ENCODE measurements at regions not wholly inside any gene's neighbourhood (a gene's known extent, or its start where the extent isn't known, plus 50 kb on each side); places are given as distances from the start of the nearest gene placed in this dataset.

DNA sequence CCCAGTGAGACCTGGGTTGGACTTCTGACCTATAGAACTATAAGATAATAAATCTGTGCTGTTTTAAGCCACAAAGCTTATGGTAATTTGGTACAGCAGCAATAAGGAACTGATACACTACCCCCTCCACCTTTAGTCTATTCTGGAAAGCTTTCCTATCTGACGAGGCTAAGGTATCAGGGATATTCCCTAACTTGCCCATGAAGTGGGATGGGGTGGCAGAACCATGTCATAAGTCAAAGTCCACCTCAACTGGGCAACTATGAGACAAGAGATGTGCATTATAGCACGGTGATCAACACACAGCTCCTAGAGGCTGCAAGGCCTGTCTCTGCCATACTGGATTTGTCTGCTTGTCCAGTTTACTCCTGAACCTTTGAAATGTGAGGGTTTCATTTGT lies 146.8 kb upstream of the RAD23B start:
- H3K4me3 ChIP-seq (ENCODE audit: low read depth, low read length), result no peak overlapping the region
- TF ChIP-seq, protein P1, sequence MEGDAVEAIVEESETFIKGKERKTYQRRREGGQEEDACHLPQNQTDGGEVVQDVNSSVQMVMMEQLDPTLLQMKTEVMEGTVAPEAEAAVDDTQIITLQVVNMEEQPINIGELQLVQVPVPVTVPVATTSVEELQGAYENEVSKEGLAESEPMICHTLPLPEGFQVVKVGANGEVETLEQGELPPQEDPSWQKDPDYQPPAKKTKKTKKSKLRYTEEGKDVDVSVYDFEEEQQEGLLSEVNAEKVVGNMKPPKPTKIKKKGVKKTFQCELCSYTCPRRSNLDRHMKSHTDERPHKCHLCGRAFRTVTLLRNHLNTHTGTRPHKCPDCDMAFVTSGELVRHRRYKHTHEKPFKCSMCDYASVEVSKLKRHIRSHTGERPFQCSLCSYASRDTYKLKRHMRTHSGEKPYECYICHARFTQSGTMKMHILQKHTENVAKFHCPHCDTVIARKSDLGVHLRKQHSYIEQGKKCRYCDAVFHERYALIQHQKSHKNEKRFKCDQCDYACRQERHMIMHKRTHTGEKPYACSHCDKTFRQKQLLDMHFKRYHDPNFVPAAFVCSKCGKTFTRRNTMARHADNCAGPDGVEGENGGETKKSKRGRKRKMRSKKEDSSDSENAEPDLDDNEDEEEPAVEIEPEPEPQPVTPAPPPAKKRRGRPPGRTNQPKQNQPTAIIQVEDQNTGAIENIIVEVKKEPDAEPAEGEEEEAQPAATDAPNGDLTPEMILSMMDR (conservative IDR thresholded peaks at IDR 0.05; ENCODE audit: low read depth, low read length), result no peak
- no peak for DNase-seq (ENCODE audit: low read depth)

DNA sequence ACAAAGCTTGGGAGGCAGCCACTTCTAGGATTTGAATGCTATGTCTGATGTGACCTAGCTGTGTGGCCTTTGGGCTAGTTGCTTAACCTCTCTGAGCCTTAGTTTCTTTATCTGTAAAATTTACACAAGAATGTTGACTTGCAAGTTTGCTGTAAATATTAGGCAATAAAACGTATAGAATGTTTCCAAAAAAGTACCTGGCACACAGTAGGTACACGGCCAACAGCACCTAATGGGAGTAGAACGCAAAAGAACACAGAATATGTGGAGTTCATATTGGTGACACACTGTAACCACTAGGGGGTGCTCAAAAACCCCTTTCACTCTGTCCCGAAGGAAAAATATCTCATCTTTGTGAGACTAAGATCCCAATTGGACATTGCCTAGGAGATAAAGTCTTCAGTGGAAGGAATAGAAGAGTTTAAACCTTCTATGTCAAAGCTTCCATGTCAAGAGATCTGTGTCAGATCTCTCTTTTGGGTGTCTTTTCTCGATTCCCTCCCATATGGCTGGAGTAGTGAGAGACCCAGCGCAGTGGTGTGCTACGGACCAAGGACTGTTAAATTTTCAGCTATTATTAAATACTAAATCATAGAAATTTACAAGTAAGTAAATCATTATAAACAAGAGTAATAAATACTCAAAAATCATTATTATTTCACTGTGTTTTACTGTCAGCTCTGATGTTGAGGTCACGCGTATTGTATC lies 145.4 kb upstream of the RAD23B start:
- no peak overlapping the region for H3K4me3 ChIP-seq (ENCODE audit: low read depth, low read length)
- TF ChIP-seq, protein P1 (conservative IDR thresholded peaks at IDR 0.05; ENCODE audit: low read depth, low read length), result peak; percentile 69
- DNase-seq (ENCODE audit: low read depth), result peak; percentile 53

DNA sequence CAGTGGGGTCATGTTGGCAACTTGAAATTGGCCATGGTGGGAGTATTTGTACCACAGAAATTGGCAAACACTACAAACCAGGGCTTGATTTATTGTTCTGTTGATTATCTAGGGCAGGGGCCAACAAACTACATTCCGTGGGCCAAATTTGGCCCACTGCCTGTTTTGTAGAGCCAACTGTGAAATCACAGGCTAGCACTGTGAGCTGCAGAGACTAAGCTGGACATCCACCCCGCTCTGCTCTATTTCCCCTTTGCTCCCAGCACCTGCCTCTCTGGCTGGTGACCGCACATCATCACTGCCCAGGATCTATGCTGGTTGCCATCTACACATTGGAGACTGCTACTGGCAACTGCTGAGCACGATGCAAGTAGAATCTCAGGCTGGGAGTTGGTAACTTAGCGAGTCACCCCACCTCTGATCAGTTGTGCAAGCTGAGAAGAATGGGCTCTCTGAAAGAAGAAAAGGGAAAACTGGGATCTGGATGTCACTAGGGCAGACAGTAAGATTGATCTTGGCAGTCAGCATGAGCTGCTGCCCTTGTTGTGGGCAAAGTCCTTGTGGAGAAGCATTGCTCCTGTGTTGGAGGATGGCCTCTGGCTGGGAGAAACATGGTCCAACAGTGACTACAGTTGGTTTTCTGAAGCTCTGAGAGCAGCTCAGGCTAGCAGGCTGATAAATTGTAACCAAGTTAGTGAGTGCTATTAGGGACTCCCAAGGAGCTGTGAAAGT lies 144.7 kb upstream of the RAD23B start:
- DNase-seq (ENCODE audit: low read depth), result peak; percentile 12
- TF ChIP-seq, protein P1 (conservative IDR thresholded peaks at IDR 0.05; ENCODE audit: low read depth, low read length), result no peak
- H3K4me3 ChIP-seq (ENCODE audit: low read depth, low read length), result no peak overlapping the region

DNA sequence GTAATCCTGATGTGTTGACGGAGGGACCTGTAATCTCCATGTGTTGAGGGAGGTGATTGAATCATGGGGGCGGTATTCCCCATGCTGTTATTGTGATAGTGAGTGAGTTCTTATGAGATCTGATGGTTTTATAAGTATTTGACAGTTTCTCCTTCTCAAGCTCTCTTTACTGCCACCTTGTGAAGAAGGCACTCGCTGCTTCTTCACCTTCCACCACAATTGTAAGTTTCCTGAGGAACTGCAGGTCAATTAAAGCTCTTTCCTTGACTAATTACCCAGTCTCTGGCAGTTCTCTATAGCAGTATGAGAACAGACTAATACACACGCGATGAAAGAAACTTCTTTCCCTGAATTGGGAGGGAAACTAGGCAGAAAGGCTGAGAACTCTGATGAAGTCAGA lies 141.1 kb upstream of the RAD23B start:
- TF ChIP-seq, protein P1 (conservative IDR thresholded peaks at IDR 0.05; ENCODE audit: low read depth, low read length), result peak; percentile 67
- no peak overlapping the region for H3K4me3 ChIP-seq (ENCODE audit: low read depth, low read length)
- DNase-seq (ENCODE audit: low read depth), result peak; percentile 68

DNA sequence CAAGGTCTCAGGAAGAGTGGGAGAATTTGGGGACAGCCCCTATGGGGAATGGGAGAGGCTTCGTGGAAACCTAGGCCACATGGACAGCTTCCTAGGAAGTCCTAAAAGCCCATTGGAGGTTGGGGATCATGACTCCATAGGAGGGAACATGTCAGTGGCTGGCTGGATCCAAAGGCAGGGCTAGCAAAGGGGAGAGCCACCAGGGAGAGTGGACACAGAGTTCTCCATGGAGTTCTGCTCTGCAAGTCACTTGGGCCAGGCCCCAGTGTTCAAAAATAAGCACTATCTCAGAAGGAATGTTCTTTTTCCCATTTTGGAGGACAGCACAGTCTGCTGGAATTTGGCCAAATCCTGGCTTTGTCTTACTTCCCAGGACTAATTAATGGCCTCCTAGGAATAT lies 140.6 kb upstream of the RAD23B start:
- TF ChIP-seq, protein P1 (conservative IDR thresholded peaks at IDR 0.05; ENCODE audit: low read depth, low read length), result no peak
- DNase-seq (ENCODE audit: low read depth), result no peak
- no peak overlapping the region for H3K4me3 ChIP-seq (ENCODE audit: low read depth, low read length)

DNA sequence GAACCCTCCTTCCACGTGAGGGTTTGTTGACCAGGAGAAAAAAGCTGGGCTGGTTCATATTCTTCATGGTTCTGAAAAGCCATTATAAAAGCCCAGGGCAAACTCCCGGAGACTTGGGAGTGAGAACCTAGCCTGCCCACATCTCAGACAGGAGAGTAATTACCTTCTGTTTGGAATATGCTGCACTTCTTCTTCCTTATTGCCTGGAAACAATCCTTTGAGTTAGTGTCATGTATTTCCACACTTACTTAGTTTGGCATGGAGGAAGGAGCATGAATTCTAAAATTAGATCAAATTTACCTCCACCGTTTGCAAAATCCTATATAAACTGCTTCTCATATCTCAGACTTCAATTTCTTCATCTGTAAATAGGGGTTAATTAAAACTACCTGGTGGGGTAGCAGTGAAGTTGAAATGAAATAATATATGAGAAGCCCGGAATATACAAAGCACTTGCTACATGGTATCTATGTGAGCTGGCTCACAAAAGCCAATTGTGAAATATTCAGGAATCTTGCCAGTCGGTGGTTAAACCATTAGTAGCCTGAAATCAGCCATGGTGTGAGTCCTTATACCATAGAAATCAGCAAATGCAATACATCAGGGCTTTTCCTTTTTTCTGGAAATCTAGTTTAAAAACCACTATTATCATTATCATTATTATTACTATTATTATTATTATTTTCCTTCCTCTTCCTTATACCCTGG lies 140.0 kb upstream of the RAD23B start:
- TF ChIP-seq, protein P1 (conservative IDR thresholded peaks at IDR 0.05; ENCODE audit: low read depth, low read length), result no peak
- H3K4me3 ChIP-seq (ENCODE audit: low read depth, low read length), result no peak overlapping the region
- DNase-seq (ENCODE audit: low read depth), result no peak
